ENCODE measurements at regions not wholly inside any gene's neighbourhood (a gene's known extent, or its start where the extent isn't known, plus 50 kb on each side); places are given as distances from the start of the nearest gene placed in this dataset.

- H3K9ac ChIP-seq (ENCODE audit: control insufficient read depth, extremely low read depth, insufficient read depth, low read length) = no peak overlapping the region
- H2AFZ ChIP-seq (ENCODE audit: control insufficient read depth, low read length) = no peak overlapping the region
- dilution Hi-C loops (cut with MboI; ENCODE audit: extremely low pct_ligation_motif_present, low sequenced_read_pairs) = no loop called here
- no peak overlapping the region for H3K27ac ChIP-seq (ENCODE audit: control insufficient read depth, insufficient read depth, low read length)
- H3K36me3 ChIP-seq (ENCODE audit: control insufficient read depth in 2 of 2, extremely low read depth in 1 of 2, insufficient read depth in 2 of 2, low read length in 2 of 2) = no peaks in the 10 kb centered on the region
- FAIRE-seq (no peak), DNase-seq (ENCODE audit: low read depth, low spot score) (no peak)
- no peaks in the 10 kb centered on the region for H3K79me2 ChIP-seq (ENCODE audit: control insufficient read depth, insufficient read depth, low read length)
- TF ChIP-seq EZH2 (IDR thresholded peaks at IDR 0.05; ENCODE audit: low read length) (no peak), CTCF (optimal IDR thresholded peaks at IDR 0.05 in 1 of 3, IDR thresholded peaks at IDR 0.05 in 1 of 3, conservative IDR thresholded peaks at IDR 0.05 in 1 of 3; ENCODE audit: extremely low read depth in 1 of 3, insufficient read depth in 2 of 3, low read length in 3 of 3) (no peak)
- no peaks in the 10 kb centered on the region for H3K9me3 ChIP-seq (ENCODE audit: control insufficient read depth, low read depth, low read length)
- no peaks in the 10 kb centered on the region for H3K4me1 ChIP-seq (ENCODE audit: control insufficient read depth, extremely low read depth, insufficient read depth, low read length)
- H4K20me1 ChIP-seq (ENCODE audit: control insufficient read depth, extremely low read depth, insufficient read depth, low read length) = no peaks in the 10 kb centered on the region
- H3K27me3 ChIP-seq (ENCODE audit: control insufficient read depth, extremely low read depth, insufficient read depth, low read length) = no peaks in the 10 kb centered on the region
- H3K9me1 ChIP-seq (ENCODE audit: control insufficient read depth, extremely low read depth, insufficient read depth, low read length) = no peaks in the 10 kb centered on the region
- H3K4me2 ChIP-seq (ENCODE audit: control insufficient read depth, extremely low read depth, insufficient read depth, low read depth, low read length) = no peak overlapping the region
- H3K4me3 ChIP-seq (ENCODE audit: control insufficient read depth in 2 of 3, extremely low read depth in 1 of 3, insufficient read depth in 2 of 3, low read depth in 1 of 3, low read length in 3 of 3) = no peak overlapping the region
Measured at GRCh38 chr10:28946479-28946878, 269.2 kb downstream of the BAMBI start.

DNA sequence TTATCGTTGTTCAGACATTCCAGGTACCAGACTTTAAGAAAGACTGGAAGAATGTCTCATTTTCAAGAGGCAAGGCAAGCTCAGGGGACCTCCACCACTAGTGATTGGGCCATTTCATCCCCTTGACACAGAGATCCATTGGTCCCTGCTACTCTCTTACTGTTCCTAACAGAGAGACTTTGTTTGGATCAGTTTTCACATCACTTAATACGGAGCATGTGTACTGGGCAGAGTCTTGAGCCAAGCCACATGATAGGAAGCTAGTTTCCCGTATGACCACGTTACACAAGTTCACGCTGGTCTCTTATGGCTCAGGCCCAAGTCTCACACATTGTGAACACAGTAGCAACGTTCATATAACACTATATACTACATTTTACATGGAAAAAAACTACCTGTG, 269.9 kb downstream of the BAMBI start:
- no peak overlapping the region for H3K4me2 ChIP-seq (ENCODE audit: control insufficient read depth, extremely low read depth, insufficient read depth, low read depth, low read length)
- no peaks in the 10 kb centered on the region for H3K36me3 ChIP-seq (ENCODE audit: control insufficient read depth in 2 of 2, extremely low read depth in 1 of 2, insufficient read depth in 2 of 2, low read length in 2 of 2)
- dilution Hi-C loops (cut with MboI; ENCODE audit: extremely low pct_ligation_motif_present, low sequenced_read_pairs) = no loop called here
- FAIRE-seq (no peak), DNase-seq (ENCODE audit: low read depth, low spot score) (peak; percentile 5)
- no peaks in the 10 kb centered on the region for H4K20me1 ChIP-seq (ENCODE audit: control insufficient read depth, extremely low read depth, insufficient read depth, low read length)
- no peak overlapping the region for H2AFZ ChIP-seq (ENCODE audit: control insufficient read depth, low read length)
- no peaks in the 10 kb centered on the region for H3K9me3 ChIP-seq (ENCODE audit: control insufficient read depth, low read depth, low read length)
- H3K27me3 ChIP-seq (ENCODE audit: control insufficient read depth, extremely low read depth, insufficient read depth, low read length) = no peaks in the 10 kb centered on the region
- H3K9ac ChIP-seq (ENCODE audit: control insufficient read depth, extremely low read depth, insufficient read depth, low read length) = no peak overlapping the region
- no peak overlapping the region for H3K4me3 ChIP-seq (ENCODE audit: control insufficient read depth in 2 of 3, extremely low read depth in 1 of 3, insufficient read depth in 2 of 3, low read depth in 1 of 3, low read length in 3 of 3)
- no peaks in the 10 kb centered on the region for H3K4me1 ChIP-seq (ENCODE audit: control insufficient read depth, extremely low read depth, insufficient read depth, low read length)
- TF ChIP-seq CTCF (optimal IDR thresholded peaks at IDR 0.05 in 1 of 3, IDR thresholded peaks at IDR 0.05 in 1 of 3, conservative IDR thresholded peaks at IDR 0.05 in 1 of 3; ENCODE audit: extremely low read depth in 1 of 3, insufficient read depth in 2 of 3, low read length in 3 of 3) (no peak), EZH2 (IDR thresholded peaks at IDR 0.05; ENCODE audit: low read length) (no peak)
- no peak overlapping the region for H3K27ac ChIP-seq (ENCODE audit: control insufficient read depth, insufficient read depth, low read length)
- no peaks in the 10 kb centered on the region for H3K79me2 ChIP-seq (ENCODE audit: control insufficient read depth, insufficient read depth, low read length)
- H3K9me1 ChIP-seq (ENCODE audit: control insufficient read depth, extremely low read depth, insufficient read depth, low read length) = no peaks in the 10 kb centered on the region
